Caco-2 (cell line): ENCODE measurements at regions not wholly inside any gene's neighbourhood (a gene's known extent, or its start where the extent isn't known, plus 50 kb on each side); places are given as distances from the start of the nearest gene placed in this dataset.

ENCODE experiments used
- BruUV-seq: library from RNA; stranded (reverse); fragments of 400-500 nt; replicated peaks from 2 replicates; lab custom pipeline; 2021; lab: Mats Ljungman, UMichigan
- CTCF ChIA-PET: fragments of 300-600 bp; sonication (Branson Sonifier 250); formaldehyde crosslinking; loops from one replicate; lab custom pipeline; 2022; ENCODE audit warnings: antibody characterized with exemption; lab: Charles Lee
- POLR2A ChIA-PET: fragments of 300-600 bp; sonication (Branson Sonifier 250); formaldehyde crosslinking; loops from one replicate; lab custom pipeline; 2022; ENCODE audit warnings: antibody characterized with exemption; lab: Charles Lee
- DNase-seq, 2 experiments: peaks; one replicate each; pipeline versions ENCODE4 v3.0.0 to v3.0.0-alpha.2; 2020 to 2022
- H3K27me3 ChIP-seq: replicated peaks from 2 replicates; pipeline ENCODE4 v1.6.0; 2011; ENCODE audit warnings: low read length; ENCODE audit not compliant: control insufficient read depth, insufficient read depth
- H3K36me3 ChIP-seq: 2 replicates; pipeline ENCODE4 v1.5.1; 2011; ENCODE audit warnings: low read length; ENCODE audit not compliant: control insufficient read depth, insufficient read depth
- H3K4me1 ChIP-seq: fragments of 250-450 bp; sonication (Bioruptor Pico); 2 replicates; pipeline ENCODE4 v1.5.1; 2020; ENCODE audit warnings: mild to moderate bottlenecking
- H3K4me3 ChIP-seq: 2 replicates; pipeline ENCODE4 v1.5.1; 2011; ENCODE audit warnings: low read depth, mild to moderate bottlenecking, control low read depth, low read length
- H3K9me3 ChIP-seq: fragments of 250-450 bp; sonication (Bioruptor Pico); 2 replicates; pipeline ENCODE4 v1.5.1; 2020; ENCODE audit warnings: mild to moderate bottlenecking, moderate library complexity
- H3K27ac Mint-ChIP-seq: one replicate; pipeline ENCODE4 v1.8.0; 2022; ENCODE audit warnings: mixed read lengths; ENCODE audit not compliant: unreplicated experiment
- H3K27me3 Mint-ChIP-seq: one replicate; pipeline ENCODE4 v1.8.0; 2022; ENCODE audit warnings: mixed read lengths; ENCODE audit not compliant: insufficient read depth, unreplicated experiment
- H3K36me3 Mint-ChIP-seq: one replicate; pipeline ENCODE4 v1.8.0; 2022; ENCODE audit warnings: mild to moderate bottlenecking, mixed read lengths; ENCODE audit not compliant: insufficient read depth, unreplicated experiment
- H3K4me1 Mint-ChIP-seq: one replicate; pipeline ENCODE4 v1.8.0; 2022; ENCODE audit warnings: low read depth, mixed read lengths; ENCODE audit not compliant: unreplicated experiment
- H3K4me3 Mint-ChIP-seq: one replicate; pipeline ENCODE4 v1.8.0; 2022; ENCODE audit warnings: mild to moderate bottlenecking, moderate library complexity, mixed read lengths; ENCODE audit not compliant: unreplicated experiment
- H3K9me3 Mint-ChIP-seq: one replicate; pipeline ENCODE4 v1.8.0; 2022; ENCODE audit warnings: mixed read lengths; ENCODE audit not compliant: unreplicated experiment
- intact Hi-C: fragments of 100-400 bp; cut with micrococcal nuclease; formaldehyde crosslinking; loops from one replicate; pipeline ENCODE4 v1.10.0; 2022; ENCODE audit not compliant: unreplicated experiment
- TF ChIP-seq, protein P1 (sequence below), 2 experiments: fragments of 200-600 bp in 1 of 2; IDR thresholded peaks; 1 replicate in 1 of 2; 2 replicates in 1 of 2; pipeline versions ENCODE4 v1.5.1 to v1.8.0; 2011 to 2022; ENCODE audit warnings: antibody characterized with exemption in 1 of 2, control low read depth in 1 of 2, inconsistent platforms in 1 of 2, low read depth in 1 of 2, low read length in 1 of 2, mild to moderate bottlenecking in 1 of 2, moderate library complexity in 1 of 2; ENCODE audit not compliant: insufficient read depth in 1 of 2, severe bottlenecking in 1 of 2, unreplicated experiment in 1 of 2

DNA sequence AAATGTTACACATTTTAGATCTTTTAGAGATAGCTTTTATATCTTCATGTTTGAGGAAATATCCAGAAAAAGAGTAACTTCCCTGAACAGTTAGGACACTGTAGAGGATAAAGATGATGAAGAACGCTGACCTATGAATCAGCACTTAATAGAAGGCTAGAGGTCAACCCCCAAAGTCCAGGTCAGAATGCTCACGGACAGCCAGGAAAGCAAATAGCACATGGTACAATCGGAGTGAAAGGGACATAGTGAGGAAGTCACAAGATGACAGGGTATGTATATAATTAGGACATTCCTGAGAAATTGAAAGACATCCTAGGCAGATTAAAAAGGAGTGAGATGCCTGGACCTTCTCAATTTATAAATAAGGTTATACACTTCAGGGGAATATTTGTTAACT is 55.1 kb upstream of the CNTNAP4 start:
- H3K4me3 ChIP-seq, result no peak overlapping the region

DNA sequence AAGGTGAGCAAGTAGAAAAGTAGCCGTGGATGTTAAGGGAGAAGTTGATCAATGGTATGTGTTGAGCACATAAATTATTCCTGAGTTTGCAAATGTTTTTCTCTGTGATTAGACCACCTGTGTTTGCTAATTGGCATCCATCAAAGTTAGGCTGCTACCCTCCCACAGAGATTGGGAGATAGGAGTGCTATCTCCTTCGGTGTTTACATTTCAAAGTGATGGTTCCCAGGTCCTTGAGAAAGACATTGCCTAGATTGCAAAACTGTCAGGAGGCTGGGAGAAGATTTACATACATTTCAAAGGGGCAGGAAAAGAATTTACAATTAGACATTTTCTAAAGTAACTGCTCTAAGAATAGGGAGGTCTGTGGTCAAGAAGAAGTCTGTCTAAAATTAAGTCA is 54.3 kb upstream of the CNTNAP4 start:
- H3K27me3 ChIP-seq, result no peaks in the 10 kb centered on the region
- Mint-ChIP-seq H3K9me3 (no peaks in the 10 kb centered on the region), H3K4me1 (peaks cover 17% of the 10 kb centered on the region), H3K4me3 (peak overlapping the region; percentile 21), H3K36me3 (no peaks in the 10 kb centered on the region), H3K27ac (peak overlapping the region; percentile 26), H3K27me3 (no peaks in the 10 kb centered on the region)
- TF ChIP-seq, protein P1, sequence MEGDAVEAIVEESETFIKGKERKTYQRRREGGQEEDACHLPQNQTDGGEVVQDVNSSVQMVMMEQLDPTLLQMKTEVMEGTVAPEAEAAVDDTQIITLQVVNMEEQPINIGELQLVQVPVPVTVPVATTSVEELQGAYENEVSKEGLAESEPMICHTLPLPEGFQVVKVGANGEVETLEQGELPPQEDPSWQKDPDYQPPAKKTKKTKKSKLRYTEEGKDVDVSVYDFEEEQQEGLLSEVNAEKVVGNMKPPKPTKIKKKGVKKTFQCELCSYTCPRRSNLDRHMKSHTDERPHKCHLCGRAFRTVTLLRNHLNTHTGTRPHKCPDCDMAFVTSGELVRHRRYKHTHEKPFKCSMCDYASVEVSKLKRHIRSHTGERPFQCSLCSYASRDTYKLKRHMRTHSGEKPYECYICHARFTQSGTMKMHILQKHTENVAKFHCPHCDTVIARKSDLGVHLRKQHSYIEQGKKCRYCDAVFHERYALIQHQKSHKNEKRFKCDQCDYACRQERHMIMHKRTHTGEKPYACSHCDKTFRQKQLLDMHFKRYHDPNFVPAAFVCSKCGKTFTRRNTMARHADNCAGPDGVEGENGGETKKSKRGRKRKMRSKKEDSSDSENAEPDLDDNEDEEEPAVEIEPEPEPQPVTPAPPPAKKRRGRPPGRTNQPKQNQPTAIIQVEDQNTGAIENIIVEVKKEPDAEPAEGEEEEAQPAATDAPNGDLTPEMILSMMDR (IDR thresholded peaks at IDR 0.05; ENCODE audit: insufficient read depth in 1 of 2, low read depth in 1 of 2, low read length in 1 of 2, severe bottlenecking in 1 of 2, unreplicated experiment in 1 of 2), result no peak
- POLR2A ChIA-PET, result interaction anchor here (0.7 kb wide), 1 partner anchor 22 kb away, joined by 5 read pairs; no protein-coding TSS in a partner anchor
- BruUV-seq, result no TSS peak
- peak; percentile 50 to 67 for DNase-seq
- peaks cover 24% of the 10 kb centered on the region for H3K4me1 ChIP-seq
- no peaks in the 10 kb centered on the region for H3K9me3 ChIP-seq
- CTCF ChIA-PET, result no interaction called here
- H3K36me3 ChIP-seq, result no peaks in the 10 kb centered on the region
- H3K4me3 ChIP-seq, result no peak overlapping the region
- intact Hi-C loops, result loop anchor here (1.0 to 2.0 kb wide), 2 partner anchors 28 to 85 kb away; no protein-coding TSS in a partner anchor

More for the DNA sequence above, 55.1 kb upstream of the CNTNAP4 start:
- DNase-seq, result peak; percentile 41 to 62
- TF ChIP-seq, protein P1 (IDR thresholded peaks at IDR 0.05; ENCODE audit: insufficient read depth in 1 of 2, low read depth in 1 of 2, low read length in 1 of 2, severe bottlenecking in 1 of 2, unreplicated experiment in 1 of 2), result no peak
- peak overlapping the region; percentile 26 for H3K27ac Mint-ChIP-seq
- POLR2A ChIA-PET, result interaction anchor here (0.7 kb wide), 1 partner anchor 21 kb away, joined by 5 read pairs; no protein-coding TSS in a partner anchor
- CTCF ChIA-PET, result interaction anchor here (0.6 kb wide), 1 partner anchor 416 kb away, joined by 3 read pairs; no protein-coding TSS in a partner anchor
- intact Hi-C loops, result loop anchor here (1.0 to 2.0 kb wide), 2 partner anchors 27 to 84 kb away; no protein-coding TSS in a partner anchor
- no peaks in the 10 kb centered on the region for H3K27me3 Mint-ChIP-seq
- no peaks in the 10 kb centered on the region for H3K9me3 Mint-ChIP-seq
- peaks cover 17% of the 10 kb centered on the region for H3K4me1 Mint-ChIP-seq
- no TSS peak for BruUV-seq
- no peaks in the 10 kb centered on the region for H3K27me3 ChIP-seq
- peak overlapping the region; percentile 21 for H3K4me3 Mint-ChIP-seq
- no peaks in the 10 kb centered on the region for H3K36me3 ChIP-seq
- no peaks in the 10 kb centered on the region for H3K9me3 ChIP-seq
- H3K36me3 Mint-ChIP-seq, result no peaks in the 10 kb centered on the region
- H3K4me1 ChIP-seq, result peaks cover 24% of the 10 kb centered on the region

DNA sequence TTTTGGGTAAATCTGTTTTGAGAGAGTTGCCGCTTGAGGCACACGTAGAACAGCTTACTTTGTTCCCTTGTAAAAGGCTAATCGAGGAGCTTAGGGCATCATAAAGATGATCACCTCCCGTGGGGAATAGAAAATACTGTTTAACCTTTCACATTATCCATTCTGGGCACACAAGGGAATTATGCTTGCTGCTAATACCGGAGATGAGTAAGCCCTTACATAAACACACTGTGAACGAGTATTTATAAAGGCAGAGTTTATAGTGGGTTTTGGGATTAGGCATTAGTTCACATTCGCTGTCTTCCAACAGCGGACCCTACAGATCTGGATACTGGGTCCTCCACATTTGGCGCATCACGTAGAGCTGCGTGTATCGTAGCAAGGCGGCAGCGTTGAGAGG is 51.2 kb upstream of the CNTNAP4 start:
- no peak for DNase-seq
- Mint-ChIP-seq H3K27ac (no peak overlapping the region), H3K9me3 (peaks cover 17% of the 10 kb centered on the region), H3K36me3 (no peaks in the 10 kb centered on the region), H3K27me3 (no peaks in the 10 kb centered on the region), H3K4me1 (peaks cover 25% of the 10 kb centered on the region), H3K4me3 (no peak overlapping the region)
- Histone ChIP-seq H3K27me3 (no peaks in the 10 kb centered on the region), H3K9me3 (no peaks in the 10 kb centered on the region), H3K36me3 (no peaks in the 10 kb centered on the region), H3K4me1 (peaks cover 24% of the 10 kb centered on the region), H3K4me3 (no peak overlapping the region)
- intact Hi-C loops, result no loop called here
- ChIA-PET POLR2A (no interaction called here), CTCF (no interaction called here)
- TF ChIP-seq, protein P1 (IDR thresholded peaks at IDR 0.05; ENCODE audit: insufficient read depth in 1 of 2, low read depth in 1 of 2, low read length in 1 of 2, severe bottlenecking in 1 of 2, unreplicated experiment in 1 of 2), result no peak
- no TSS peak for BruUV-seq
